ENCODE measurements at regions not wholly inside any gene's neighbourhood (a gene's known extent, or its start where the extent isn't known, plus 50 kb on each side); places are given as distances from the start of the nearest gene placed in this dataset.

DNA sequence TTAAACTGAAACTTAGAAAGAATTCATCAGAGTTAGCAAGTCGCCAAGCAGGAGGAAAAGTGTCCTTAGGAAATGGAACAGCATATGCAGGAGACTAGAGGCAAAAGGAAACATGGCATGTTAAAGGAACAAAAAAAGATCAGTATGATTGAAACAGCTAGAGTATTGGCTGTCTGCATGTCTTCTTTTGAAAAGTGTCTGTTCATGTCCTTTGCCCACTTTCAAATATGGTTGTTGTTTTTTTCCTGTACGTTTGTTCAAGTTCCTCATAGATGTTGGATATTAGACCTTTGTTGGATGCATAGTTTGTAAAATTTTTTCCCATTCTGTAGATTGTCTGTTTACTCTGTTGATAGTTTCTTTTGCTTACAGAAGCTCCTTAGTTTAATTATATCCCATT lies 161.6 kb downstream of the NR4A2 start:
- TF ChIP-seq, protein P1, sequence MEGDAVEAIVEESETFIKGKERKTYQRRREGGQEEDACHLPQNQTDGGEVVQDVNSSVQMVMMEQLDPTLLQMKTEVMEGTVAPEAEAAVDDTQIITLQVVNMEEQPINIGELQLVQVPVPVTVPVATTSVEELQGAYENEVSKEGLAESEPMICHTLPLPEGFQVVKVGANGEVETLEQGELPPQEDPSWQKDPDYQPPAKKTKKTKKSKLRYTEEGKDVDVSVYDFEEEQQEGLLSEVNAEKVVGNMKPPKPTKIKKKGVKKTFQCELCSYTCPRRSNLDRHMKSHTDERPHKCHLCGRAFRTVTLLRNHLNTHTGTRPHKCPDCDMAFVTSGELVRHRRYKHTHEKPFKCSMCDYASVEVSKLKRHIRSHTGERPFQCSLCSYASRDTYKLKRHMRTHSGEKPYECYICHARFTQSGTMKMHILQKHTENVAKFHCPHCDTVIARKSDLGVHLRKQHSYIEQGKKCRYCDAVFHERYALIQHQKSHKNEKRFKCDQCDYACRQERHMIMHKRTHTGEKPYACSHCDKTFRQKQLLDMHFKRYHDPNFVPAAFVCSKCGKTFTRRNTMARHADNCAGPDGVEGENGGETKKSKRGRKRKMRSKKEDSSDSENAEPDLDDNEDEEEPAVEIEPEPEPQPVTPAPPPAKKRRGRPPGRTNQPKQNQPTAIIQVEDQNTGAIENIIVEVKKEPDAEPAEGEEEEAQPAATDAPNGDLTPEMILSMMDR (IDR thresholded peaks at IDR 0.05), result no peak
- no peak for TF ChIP-seq POLR2A (IDR thresholded peaks at IDR 0.05)
- no peak for TF ChIP-seq POLR2AphosphoS5 (IDR thresholded peaks at IDR 0.05)

All from gastroesophageal sphincter (tissue), 3 donors.